PC-9 (cell line): ENCODE measurements at regions not wholly inside any gene's neighbourhood (a gene's known extent, or its start where the extent isn't known, plus 50 kb on each side); places are given as distances from the start of the nearest gene placed in this dataset.

Source experiments
- BruUV-seq: library from RNA; stranded (reverse); fragments of 400-500 nt; replicated peaks from 2 replicates; lab custom pipeline; 2021; lab: Mats Ljungman, UMichigan
- CTCF ChIA-PET: fragments of 300-600 bp; sonication (Branson Sonifier 250); formaldehyde crosslinking; loops from one replicate; lab custom pipeline; 2022; ENCODE audit warnings: antibody characterized with exemption; lab: Charles Lee
- POLR2A ChIA-PET: fragments of 300-600 bp; sonication (Branson Sonifier 250); formaldehyde crosslinking; loops from one replicate; lab custom pipeline; 2022; ENCODE audit warnings: antibody characterized with exemption; ENCODE audit not compliant: unreplicated experiment; lab: Charles Lee
- DNase-seq, 2 experiments: peaks; one replicate each; pipeline versions ENCODE4 v3.0.0 to v3.0.0-alpha.2; 2015 to 2022; ENCODE audit warnings: mixed read lengths in 1 of 2
- H2AFZ ChIP-seq: fragments of 200-600 bp; sonication (generic); 2 replicates; pipeline ENCODE4 v1.8.1; 2017; ENCODE audit warnings: antibody characterized with exemption
- H3F3A ChIP-seq: fragments of 200-600 bp; sonication (generic); 2 replicates; pipeline ENCODE4 v1.8.1; 2017; ENCODE audit warnings: antibody characterized with exemption, mild to moderate bottlenecking, low read depth; ENCODE audit not compliant: insufficient read depth
- H3K27ac ChIP-seq: fragments of 200-600 bp; sonication (generic); 2 replicates; pipeline ENCODE4 v1.6.1; 2016; ENCODE audit warnings: mixed run types
- H3K27me3 ChIP-seq: fragments of 200-600 bp; sonication (generic); 2 replicates; pipeline ENCODE4 v1.6.1; 2016; ENCODE audit warnings: low read depth, mixed run types; ENCODE audit not compliant: insufficient read depth
- H3K36me3 ChIP-seq: fragments of 200-600 bp; sonication (generic); 2 replicates; pipeline ENCODE4 v1.6.1; 2016; ENCODE audit warnings: low read depth, mixed run types
- H3K4me1 ChIP-seq: fragments of 200-600 bp; sonication (generic); replicated peaks from 2 replicates; pipeline ENCODE4 v1.6.1; 2016; ENCODE audit warnings: mixed run types; ENCODE audit not compliant: insufficient read depth
- H3K4me2 ChIP-seq: fragments of 200-600 bp; sonication (generic); 2 replicates; pipeline ENCODE4 v1.6.1; 2017; ENCODE audit warnings: mixed run types
- H3K4me3 ChIP-seq: fragments of 200-600 bp; sonication (generic); 2 replicates; pipeline ENCODE4 v1.6.1; 2016; ENCODE audit warnings: mixed run types
- H3K79me2 ChIP-seq: fragments of 200-600 bp; sonication (generic); 2 replicates; pipeline ENCODE4 v1.6.1; 2017; ENCODE audit warnings: low read depth, mixed run types
- H3K9me2 ChIP-seq: fragments of 200-600 bp; sonication (generic); 2 replicates; pipeline ENCODE4 v1.8.1; 2017; ENCODE audit warnings: mild to moderate bottlenecking; ENCODE audit not compliant: insufficient read depth
- H3K9me3 ChIP-seq: fragments of 200-600 bp; sonication (generic); 2 replicates; pipeline ENCODE4 v1.8.1; 2016; ENCODE audit warnings: low read depth; ENCODE audit not compliant: insufficient read depth
- H4K20me1 ChIP-seq: fragments of 200-600 bp; sonication (generic); 2 replicates; pipeline ENCODE4 v1.8.1; 2017; ENCODE audit not compliant: insufficient read depth
- CTCF ChIP-seq: fragments of 200-600 bp; sonication (generic); conservative IDR thresholded peaks from 2 replicates; pipeline ENCODE4 v1.6.1; 2017; ENCODE audit warnings: mixed run types, antibody characterized with exemption, mild to moderate bottlenecking, moderate library complexity
- EZH2 ChIP-seq: fragments of 200-600 bp; sonication (generic); IDR thresholded peaks from 2 replicates; pipeline ENCODE4 v1.8.0; 2017; ENCODE audit warnings: antibody characterized with exemption, low read depth
- intact Hi-C: fragments of 100-400 bp; cut with micrococcal nuclease; formaldehyde crosslinking; loops from one replicate; pipeline ENCODE4 v1.10.0; 2022; ENCODE audit not compliant: unreplicated experiment

- intact Hi-C loops = loop anchor here (10.0 kb wide), 1 partner anchor 342 kb away; no protein-coding TSS in a partner anchor
- Histone ChIP-seq H3K27me3 (no peaks in the 10 kb centered on the region), H3K36me3 (no peaks in the 10 kb centered on the region), H3K4me3 (no peak overlapping the region), H3K9me2 (no peaks in the 10 kb centered on the region), H2AFZ (no peak overlapping the region), H3K79me2 (no peaks in the 10 kb centered on the region), H3F3A (no peaks in the 10 kb centered on the region; the same call in 1 of the 2 replicates), H3K4me2 (no peak overlapping the region), H3K9me3 (peaks cover 5% of the 10 kb centered on the region; the same call in 1 of the 2 replicates), H4K20me1 (no peaks in the 10 kb centered on the region), H3K4me1 (peaks cover 7% of the 10 kb centered on the region; the same call in 1 of the 2 replicates), H3K27ac (no peak overlapping the region)
- no TSS peak for BruUV-seq
- TF ChIP-seq EZH2 = no peak
- TF ChIP-seq CTCF = no peak
- ChIA-PET CTCF (no interaction called here), POLR2A (no interaction called here)
- DNase-seq = no peak
Measured at GRCh38 chr7:19056305-19056704, 61.1 kb downstream of the TWIST1 start.
